T-cell (primary cell): ENCODE measurements at regions not wholly inside any gene's neighbourhood (a gene's known extent, or its start where the extent isn't known, plus 50 kb on each side); places are given as distances from the start of the nearest gene placed in this dataset.

Experiments used
- ATAC-seq, 4 experiments: fragments of 200-7000 bp in 3 of 4; fragments of 150-1000 bp in 1 of 4; cut with Tn5 transposase; replicated peaks in 1 of 4; 1 replicate in 3 of 4; 2 replicates in 1 of 4; pipeline ENCODE4 v1.10.0; 2021; ENCODE audit warnings: moderate library complexity in 3 of 4, mild to moderate bottlenecking in 2 of 4, moderate number of reproducible peaks in 1 of 4
- CTCF ChIA-PET, 2 donors: fragments of 300-600 bp; sonication (Branson Sonifier 250); formaldehyde crosslinking; loops; one replicate each; lab custom pipeline; 2022; ENCODE audit warnings: antibody characterized with exemption in 2 of 2; lab: Charles Lee
- POLR2A ChIA-PET, 2 donors: fragments of 300-600 bp; sonication (Branson Sonifier 250); formaldehyde crosslinking; loops; one replicate each; lab custom pipeline; 2022; ENCODE audit warnings: antibody characterized with exemption in 2 of 2; lab: Charles Lee
- DNase-seq, 35 experiments: peaks; one replicate each; pipeline versions ENCODE4 v3.0.0 to v3.0.0-alpha.2; 2013 to 2023
- H3K27ac ChIP-seq: one replicate; pipeline ENCODE4 v1.5.1; 2013; ENCODE audit warnings: low read length
- H3K27me3 ChIP-seq, 2 experiments: replicated peaks in 1 of 2; 1 replicate in 1 of 2; 2 replicates in 1 of 2; pipeline versions ENCODE4 v1.6.1 to v1.7.0; 2013; ENCODE audit warnings: low read length in 1 of 2, mixed read lengths in 1 of 2; ENCODE audit not compliant: control insufficient read depth in 2 of 2, insufficient read depth in 2 of 2; ENCODE audit errors: extremely low read depth in 1 of 2
- H3K36me3 ChIP-seq, 2 donors: 1 replicate in 1 of 2; 2 replicates in 1 of 2; pipeline versions ENCODE4 v1.6.1 to v1.7.0; 2013; ENCODE audit warnings: low read length in 1 of 2; ENCODE audit not compliant: control insufficient read depth in 2 of 2, insufficient read depth in 1 of 2; ENCODE audit errors: extremely low read depth in 1 of 2
- H3K4me1 ChIP-seq, 2 experiments: 1 replicate in 1 of 2; 2 replicates in 1 of 2; pipeline versions ENCODE4 v1.6.1 to v1.7.0; 2013; ENCODE audit warnings: low read length in 2 of 2, mixed read lengths in 1 of 2; ENCODE audit not compliant: insufficient read depth in 2 of 2, control insufficient read depth in 1 of 2; ENCODE audit errors: extremely low read depth in 1 of 2
- H3K4me3 ChIP-seq, 2 donors: 1 replicate in 1 of 2; 2 replicates in 1 of 2; pipeline versions ENCODE4 v1.5.1 to v1.7.0; 2013; ENCODE audit warnings: mild to moderate bottlenecking in 2 of 2, low read length in 1 of 2, moderate library complexity in 1 of 2; ENCODE audit not compliant: control insufficient read depth in 1 of 2; ENCODE audit errors: extremely low read depth in 1 of 2
- H3K9me3 ChIP-seq: 2 replicates; pipeline ENCODE4 v1.7.0; 2013
- H3K27ac Mint-ChIP-seq, 2 donors: one replicate each; pipeline ENCODE4 v1.8.0; 2020 to 2021; ENCODE audit warnings: mild to moderate bottlenecking in 2 of 2, mixed read lengths in 2 of 2
- H3K27me3 Mint-ChIP-seq, 2 donors: one replicate each; pipeline ENCODE4 v1.8.0; 2021 to 2022; ENCODE audit warnings: mixed read lengths in 2 of 2
- H3K36me3 Mint-ChIP-seq: one replicate; pipeline ENCODE4 v1.8.0; 2021; ENCODE audit warnings: mixed read lengths
- H3K4me1 Mint-ChIP-seq, 3 donors: one replicate each; pipeline ENCODE4 v1.8.0; 2020 to 2022; ENCODE audit warnings: mixed read lengths in 3 of 3, mild to moderate bottlenecking in 1 of 3
- H3K4me3 Mint-ChIP-seq, 3 donors: one replicate each; pipeline ENCODE4 v1.8.0; 2020 to 2022; ENCODE audit warnings: mild to moderate bottlenecking in 3 of 3, mixed read lengths in 3 of 3, moderate library complexity in 3 of 3
- H3K9me3 Mint-ChIP-seq, 3 donors: one replicate each; pipeline ENCODE4 v1.8.0; 2020 to 2022; ENCODE audit warnings: mixed read lengths in 3 of 3
- WGBS: methylation state at CpG from one replicate; pipeline ENCODE4 v1.1.5; 2013; ENCODE audit warnings: missing lambda C conversion rate; ENCODE audit not compliant: insufficient coverage; 5-methylcytosine and 5-hydroxymethylcytosine counted together

GRCh38 chr2:79223539-79223938 lies 64.0 kb upstream of the REG3A start:
- Histone ChIP-seq H3K36me3 (no peaks in the 10 kb centered on the region), H3K27me3 (no peaks in the 10 kb centered on the region), H3K4me1 (no peaks in the 10 kb centered on the region), H3K4me3 (no peak overlapping the region), H3K9me3 (no peaks in the 10 kb centered on the region), H3K27ac (no peak overlapping the region)
- ChIA-PET CTCF (no interaction called here), POLR2A (no interaction called here)
- Mint-ChIP-seq H3K4me1 (no peaks in the 10 kb centered on the region), H3K27me3 (no peaks in the 10 kb centered on the region), H3K27ac (no peak overlapping the region), H3K4me3 (no peak overlapping the region), H3K36me3 (no peaks in the 10 kb centered on the region), H3K9me3 (peaks cover 0 to 9% (median 7%) of the 10 kb centered on the region in 3 donors)
- DNase-seq (no peak), ATAC-seq (no peak)

GRCh38 chr2:79219383-79219988 lies 59.9 kb upstream of the REG3A start:
- Histone ChIP-seq H3K27ac (no peak overlapping the region), H3K27me3 (no peaks in the 10 kb centered on the region), H3K9me3 (no peaks in the 10 kb centered on the region), H3K4me1 (no peaks in the 10 kb centered on the region), H3K36me3 (no peaks in the 10 kb centered on the region), H3K4me3 (no peak overlapping the region)
- H3K4me3 Mint-ChIP-seq, result no peak overlapping the region
- no peaks in the 10 kb centered on the region for H3K27me3 Mint-ChIP-seq
- CTCF ChIA-PET, result interaction anchor here in 1 of 2 donors (0.6 kb wide), 1 partner anchor 178 kb away, joined by 3 read pairs; no protein-coding TSS in a partner anchor
- peaks cover 0 to 4% (median 0%) of the 10 kb centered on the region in 3 donors for H3K9me3 Mint-ChIP-seq
- no peaks in the 10 kb centered on the region for H3K36me3 Mint-ChIP-seq
- ATAC-seq (no peak), DNase-seq (peak in 1 of 35 experiments; percentile 3)
- H3K27ac Mint-ChIP-seq, result no peak overlapping the region
- POLR2A ChIA-PET, result no interaction called here
- 38% methylated on average over 1 of the region's 9 CpGs for WGBS
- no peaks in the 10 kb centered on the region for H3K4me1 Mint-ChIP-seq

- Mint-ChIP-seq H3K4me1 (no peaks in the 10 kb centered on the region), H3K4me3 (no peak overlapping the region), H3K27ac (no peak overlapping the region), H3K36me3 (no peaks in the 10 kb centered on the region), H3K27me3 (no peaks in the 10 kb centered on the region), H3K9me3 (peaks cover 4 to 9% (median 4%) of the 10 kb centered on the region in 3 donors)
- CTCF ChIA-PET, result no interaction called here
- H3K4me1 ChIP-seq, result no peaks in the 10 kb centered on the region
- H3K36me3 ChIP-seq, result no peaks in the 10 kb centered on the region
- DNase-seq (no peak), ATAC-seq (no peak)
- POLR2A ChIA-PET, result no interaction called here
- no peak overlapping the region for H3K27ac ChIP-seq
- H3K27me3 ChIP-seq, result no peaks in the 10 kb centered on the region
- H3K9me3 ChIP-seq, result no peaks in the 10 kb centered on the region
- no CpG with 5 or more reads among the region's 2 CpGs for WGBS
- H3K4me3 ChIP-seq, result no peak overlapping the region
Measured at GRCh38 chr2:79210274-79210917, 50.8 kb upstream of the REG3A start.
